ENCODE measurements at regions not wholly inside any gene's neighbourhood (a gene's known extent, or its start where the extent isn't known, plus 50 kb on each side); places are given as distances from the start of the nearest gene placed in this dataset.
"Not testable (repeated sequence)": the region's sequence is repeated elsewhere in the genome, so short reads cannot be mapped to it uniquely, and the experiment has no call there.

- Mint-ChIP-seq H3K9me3 (no peaks in the 10 kb centered on the region), H3K27ac (no peak overlapping the region), H3K4me1 (no peaks in the 10 kb centered on the region), H3K36me3 (no peaks in the 10 kb centered on the region), H3K4me3 (no peak overlapping the region)
- no peak for DNase-seq (ENCODE audit: low spot score in 2 of 2)
- no peak for ATAC-seq
Measured at GRCh38 chr12:124132530-124132929, 159.5 kb downstream of the ZNF664 start.

GRCh38 chr12:124136796-124137195, 158.1 kb upstream of the RFLNA start:
- DNase-seq (ENCODE audit: low spot score in 2 of 2), result no peak
- H3K36me3 Mint-ChIP-seq, result no peaks in the 10 kb centered on the region
- no peak overlapping the region for H3K4me3 Mint-ChIP-seq
- H3K4me1 Mint-ChIP-seq, result no peaks in the 10 kb centered on the region
- no peak overlapping the region for H3K27ac Mint-ChIP-seq
- peaks cover 5% of the 10 kb centered on the region for H3K9me3 Mint-ChIP-seq
- no peak for ATAC-seq

GRCh38 chr12:124140944-124141486, 153.9 kb upstream of the RFLNA start:
- ATAC-seq, result no peak
- H3K27ac Mint-ChIP-seq, result no peak overlapping the region
- H3K4me1 Mint-ChIP-seq, result no peaks in the 10 kb centered on the region
- peaks cover 11% of the 10 kb centered on the region for H3K9me3 Mint-ChIP-seq
- no peak for DNase-seq (ENCODE audit: low spot score in 2 of 2)
- no peak overlapping the region for H3K4me3 Mint-ChIP-seq
- H3K36me3 Mint-ChIP-seq, result no peaks in the 10 kb centered on the region

- ATAC-seq; H3K4me1 Mint-ChIP-seq; H3K4me3 Mint-ChIP-seq; DNase-seq (ENCODE audit: low spot score in 2 of 2); H3K27ac Mint-ChIP-seq; H3K36me3 Mint-ChIP-seq: not testable (repeated sequence)
- H3K9me3 Mint-ChIP-seq, result peaks cover 11% of the 10 kb centered on the region
Measured at GRCh38 chr12:124141611-124142010, 153.3 kb upstream of the RFLNA start.

- H3K4me1 Mint-ChIP-seq, result no peaks in the 10 kb centered on the region
- H3K4me3 Mint-ChIP-seq, result no peak overlapping the region
- H3K36me3 Mint-ChIP-seq, result no peaks in the 10 kb centered on the region
- H3K9me3 Mint-ChIP-seq, result peaks cover 11% of the 10 kb centered on the region
- ATAC-seq, result no peak
- H3K27ac Mint-ChIP-seq, result no peak overlapping the region
- DNase-seq (ENCODE audit: low spot score in 2 of 2), result no peak
Measured at GRCh38 chr12:124142395-124143035, 152.4 kb upstream of the RFLNA start.

- no peak overlapping the region for H3K4me3 Mint-ChIP-seq
- H3K27ac Mint-ChIP-seq, result no peak overlapping the region
- ATAC-seq, result no peak
- H3K36me3 Mint-ChIP-seq, result no peaks in the 10 kb centered on the region
- peaks cover 8% of the 10 kb centered on the region for H3K9me3 Mint-ChIP-seq
- H3K4me1 Mint-ChIP-seq, result no peaks in the 10 kb centered on the region
- DNase-seq (ENCODE audit: low spot score in 2 of 2), result no peak
Measured at GRCh38 chr12:124143726-124144125, 151.2 kb upstream of the RFLNA start.

GRCh38 chr12:124144531-124145194, 150.2 kb upstream of the RFLNA start:
- Mint-ChIP-seq H3K27ac (no peak overlapping the region), H3K4me3 (no peak overlapping the region), H3K9me3 (peaks cover 8% of the 10 kb centered on the region), H3K36me3 (no peaks in the 10 kb centered on the region), H3K4me1 (no peaks in the 10 kb centered on the region)
- ATAC-seq (no peak), DNase-seq (ENCODE audit: low spot score in 2 of 2) (no peak)

- H3K27ac Mint-ChIP-seq, result no peak overlapping the region
- ATAC-seq (no peak), DNase-seq (ENCODE audit: low spot score in 2 of 2) (no peak)
- no peaks in the 10 kb centered on the region for H3K4me1 Mint-ChIP-seq
- H3K9me3 Mint-ChIP-seq, result peaks cover 6% of the 10 kb centered on the region
- no peak overlapping the region for H3K4me3 Mint-ChIP-seq
- no peaks in the 10 kb centered on the region for H3K36me3 Mint-ChIP-seq
Measured at GRCh38 chr12:124147027-124147426, 147.9 kb upstream of the RFLNA start.

GRCh38 chr12:124147575-124147974, 147.3 kb upstream of the RFLNA start:
- Mint-ChIP-seq H3K9me3 (peaks cover 3% of the 10 kb centered on the region), H3K36me3 (no peaks in the 10 kb centered on the region), H3K4me3 (no peak overlapping the region), H3K4me1 (no peaks in the 10 kb centered on the region), H3K27ac (no peak overlapping the region)
- DNase-seq (ENCODE audit: low spot score in 2 of 2) (no peak), ATAC-seq (no peak)

- no peak for DNase-seq (ENCODE audit: low spot score in 2 of 2)
- no peak overlapping the region for H3K4me3 Mint-ChIP-seq
- no peaks in the 10 kb centered on the region for H3K4me1 Mint-ChIP-seq
- H3K9me3 Mint-ChIP-seq, result no peaks in the 10 kb centered on the region
- no peak overlapping the region for H3K27ac Mint-ChIP-seq
- ATAC-seq, result no peak
- no peaks in the 10 kb centered on the region for H3K36me3 Mint-ChIP-seq
Measured at GRCh38 chr12:124148481-124149273, 146.2 kb upstream of the RFLNA start.

GRCh38 chr12:124149287-124149686, 145.6 kb upstream of the RFLNA start:
- Mint-ChIP-seq H3K4me1 (no peaks in the 10 kb centered on the region), H3K9me3 (no peaks in the 10 kb centered on the region)

GRCh38 chr12:124150168-124150567, 144.7 kb upstream of the RFLNA start:
- no peak overlapping the region for H3K4me3 Mint-ChIP-seq
- no peaks in the 10 kb centered on the region for H3K4me1 Mint-ChIP-seq
- H3K36me3 Mint-ChIP-seq, result no peaks in the 10 kb centered on the region
- H3K27ac Mint-ChIP-seq, result no peak overlapping the region
- ATAC-seq (no peak), DNase-seq (ENCODE audit: low spot score in 2 of 2) (no peak)
- no peaks in the 10 kb centered on the region for H3K9me3 Mint-ChIP-seq

More at GRCh38 chr12:124149287-124149686, 145.6 kb upstream of the RFLNA start:
- Mint-ChIP-seq H3K27ac (no peak overlapping the region), H3K4me3 (no peak overlapping the region), H3K36me3 (no peaks in the 10 kb centered on the region)
- ATAC-seq (no peak), DNase-seq (ENCODE audit: low spot score in 2 of 2) (no peak)

- Mint-ChIP-seq H3K4me3 (no peak overlapping the region), H3K36me3 (no peaks in the 10 kb centered on the region), H3K4me1 (no peaks in the 10 kb centered on the region), H3K9me3 (no peaks in the 10 kb centered on the region), H3K27ac (no peak overlapping the region)
- DNase-seq (ENCODE audit: low spot score in 2 of 2), result no peak
- no peak for ATAC-seq
Measured at GRCh38 chr12:124151583-124151982, 143.3 kb upstream of the RFLNA start.

- Mint-ChIP-seq H3K36me3 (no peaks in the 10 kb centered on the region), H3K27ac (peak overlapping the region; percentile 14), H3K4me1 (no peaks in the 10 kb centered on the region), H3K9me3 (no peaks in the 10 kb centered on the region), H3K4me3 (no peak overlapping the region)
- DNase-seq (ENCODE audit: low spot score in 2 of 2), result no peak
- no peak for ATAC-seq
Measured at GRCh38 chr12:124152731-124153130, 142.2 kb upstream of the RFLNA start.

- Mint-ChIP-seq H3K9me3 (no peaks in the 10 kb centered on the region), H3K27ac (no peak overlapping the region), H3K36me3 (no peaks in the 10 kb centered on the region), H3K4me3 (no peak overlapping the region), H3K4me1 (no peaks in the 10 kb centered on the region)
- ATAC-seq, result no peak
- no peak for DNase-seq (ENCODE audit: low spot score in 2 of 2)
Measured at GRCh38 chr12:124153392-124153791, 141.5 kb upstream of the RFLNA start.
